ENCODE measurements at regions not wholly inside any gene's neighbourhood (a gene's known extent, or its start where the extent isn't known, plus 50 kb on each side); places are given as distances from the start of the nearest gene placed in this dataset.

DNA sequence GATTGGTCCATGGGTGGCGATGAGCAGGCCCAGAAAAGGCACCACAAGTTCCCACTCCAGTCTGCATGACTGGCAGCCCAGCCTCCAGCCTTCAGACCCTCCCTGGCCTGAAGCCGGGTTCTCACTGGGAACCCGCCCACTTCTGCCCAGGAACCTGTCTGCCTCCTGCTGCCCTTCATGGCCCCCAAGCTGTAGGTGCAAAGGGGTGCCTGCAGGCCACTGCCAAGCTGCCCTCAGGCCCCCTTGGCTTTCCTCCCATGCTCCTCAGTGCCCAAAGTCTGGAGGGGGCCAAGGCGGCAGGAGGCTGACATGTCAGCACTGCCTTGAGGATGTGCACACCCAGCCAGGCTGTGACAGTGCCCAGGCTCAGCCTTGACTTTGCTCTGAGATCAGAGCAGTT, 488.5 kb upstream of the THBS1 start:
- TF ChIP-seq CTCF (IDR thresholded peaks at IDR 0.05) = no peak
- no peak for TF ChIP-seq POLR2A (IDR thresholded peaks at IDR 0.05)
- no peak for TF ChIP-seq EP300 (IDR thresholded peaks at IDR 0.05)
- TF ChIP-seq POLR2AphosphoS5 (IDR thresholded peaks at IDR 0.05) = no peak
